GM18520 (cell line): ENCODE measurements at regions not wholly inside any gene's neighbourhood (a gene's known extent, or its start where the extent isn't known, plus 50 kb on each side); places are given as distances from the start of the nearest gene placed in this dataset.
"Not testable (repeated sequence)": the region's sequence is repeated elsewhere in the genome, so short reads cannot be mapped to it uniquely, and the experiment has no call there.

Experiments used
- ATAC-seq: cut with Tn5 transposase; IDR thresholded peaks from one replicate; pipeline ENCODE4 v1.9.1; 2021; ENCODE audit not compliant: unreplicated experiment

DNA sequence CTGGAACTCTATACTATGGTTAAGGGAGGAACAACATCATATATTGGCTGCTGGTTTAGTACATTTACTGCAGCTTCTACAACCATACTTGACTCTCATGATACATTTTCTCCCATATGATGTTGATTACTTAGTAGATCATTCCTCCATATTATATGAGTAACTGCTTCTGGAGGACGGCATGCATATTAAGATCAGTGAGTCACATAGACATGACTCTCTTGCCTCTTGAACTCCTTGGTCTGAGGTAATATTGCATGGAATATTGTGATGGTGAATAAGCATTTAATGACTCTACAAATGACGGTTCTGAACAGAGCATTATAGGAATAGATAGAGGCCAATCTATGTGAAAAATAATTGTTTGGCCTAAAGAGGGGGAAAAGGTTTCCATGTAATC, 418.8 kb upstream of the SPHKAP start:
- no peak for ATAC-seq

DNA sequence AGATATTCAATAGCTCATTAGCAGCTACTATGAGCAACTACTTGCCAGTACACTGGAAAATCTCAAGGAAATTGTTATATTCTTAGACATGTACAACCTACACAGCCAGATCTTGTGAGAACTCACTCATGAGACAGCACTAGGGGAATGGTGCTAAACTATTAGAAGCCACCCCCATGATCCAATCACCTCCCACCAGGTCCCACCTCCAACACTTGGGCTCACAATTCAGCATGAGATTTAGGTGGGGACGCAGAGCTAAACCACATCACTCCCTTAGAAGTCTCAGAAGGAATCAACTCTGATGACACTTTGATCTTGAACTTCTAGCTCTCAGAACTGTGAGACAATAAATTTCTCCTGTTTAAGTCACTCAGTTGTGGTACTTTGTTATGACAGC, 418.3 kb upstream of the SPHKAP start:
- ATAC-seq, result no peak

DNA sequence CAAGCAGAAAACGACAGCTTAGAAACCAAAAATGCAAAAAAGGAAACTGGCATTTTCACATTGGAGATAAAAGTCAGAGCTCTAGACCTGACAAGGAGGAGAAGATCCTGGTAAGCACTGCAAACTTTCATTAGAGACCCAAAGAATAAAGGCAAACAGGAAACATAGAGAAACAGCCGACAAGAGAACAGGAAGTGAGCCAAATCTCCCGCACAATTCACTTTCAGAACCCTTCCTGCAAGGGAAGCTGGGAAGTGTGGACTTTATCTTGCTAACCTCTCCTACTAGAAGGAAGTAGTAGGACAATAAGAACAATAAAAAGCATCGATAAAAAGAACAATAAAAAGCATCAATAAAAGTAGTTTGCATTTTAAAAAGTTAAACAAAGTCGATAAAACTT, 417.8 kb upstream of the SPHKAP start:
- no peak for ATAC-seq

DNA sequence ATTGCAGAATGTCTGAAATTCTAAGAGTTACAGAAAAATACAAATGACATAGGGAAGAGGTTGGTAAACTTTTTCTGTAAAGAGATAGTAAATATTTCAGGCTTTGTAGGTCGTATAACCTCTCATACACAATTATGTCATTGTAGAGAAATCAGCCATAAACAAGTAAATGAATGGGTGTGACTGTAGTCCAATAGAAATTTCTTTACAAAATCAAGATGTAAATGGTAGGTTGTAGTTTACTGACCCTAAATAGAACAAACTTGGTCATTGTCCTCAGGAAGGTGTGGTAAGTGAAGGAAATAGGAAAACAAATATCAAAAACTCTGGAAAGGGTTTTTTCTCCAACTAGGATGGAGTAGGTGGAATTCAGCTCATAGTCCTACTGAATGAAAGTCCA, 415.5 kb upstream of the SPHKAP start:
- no peak for ATAC-seq

DNA sequence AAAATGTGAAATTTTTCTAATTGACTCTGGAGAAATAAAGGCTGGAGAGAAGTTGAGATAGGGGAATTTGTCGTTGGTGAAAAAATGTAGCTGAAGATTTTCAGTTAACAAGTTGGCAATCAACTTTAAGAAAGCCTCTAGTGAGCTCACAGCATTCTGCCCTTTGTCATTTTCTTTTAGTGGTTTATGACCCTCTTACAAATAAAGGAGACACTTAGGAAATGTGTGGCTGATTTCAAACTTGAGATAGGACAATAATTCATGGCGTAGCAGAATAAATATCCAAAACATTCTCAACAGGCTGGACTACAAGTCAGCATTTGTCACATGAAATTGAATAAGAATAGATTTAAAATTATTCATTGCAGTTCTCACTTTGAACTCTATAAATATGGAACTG, 412.5 kb upstream of the SPHKAP start:
- ATAC-seq, result no peak

DNA sequence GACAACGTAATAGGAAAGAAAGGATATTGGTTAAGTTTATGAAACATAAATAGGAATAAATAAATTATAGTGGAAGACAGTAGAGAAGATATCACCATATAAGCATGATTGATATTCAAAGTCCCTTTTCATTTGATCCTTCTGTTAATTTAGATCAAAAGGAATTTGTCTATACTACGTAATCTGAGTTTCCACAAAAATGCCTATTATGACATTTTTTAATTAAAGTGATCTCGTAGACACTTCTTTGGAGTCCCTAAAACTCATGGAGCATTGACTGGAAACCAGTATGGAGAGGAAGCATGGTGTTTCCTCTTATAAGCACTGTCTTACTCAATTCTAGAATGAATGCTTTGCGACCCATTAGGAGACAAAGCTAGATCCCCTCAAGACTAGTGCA, 411.4 kb upstream of the SPHKAP start:
- no peak for ATAC-seq

DNA sequence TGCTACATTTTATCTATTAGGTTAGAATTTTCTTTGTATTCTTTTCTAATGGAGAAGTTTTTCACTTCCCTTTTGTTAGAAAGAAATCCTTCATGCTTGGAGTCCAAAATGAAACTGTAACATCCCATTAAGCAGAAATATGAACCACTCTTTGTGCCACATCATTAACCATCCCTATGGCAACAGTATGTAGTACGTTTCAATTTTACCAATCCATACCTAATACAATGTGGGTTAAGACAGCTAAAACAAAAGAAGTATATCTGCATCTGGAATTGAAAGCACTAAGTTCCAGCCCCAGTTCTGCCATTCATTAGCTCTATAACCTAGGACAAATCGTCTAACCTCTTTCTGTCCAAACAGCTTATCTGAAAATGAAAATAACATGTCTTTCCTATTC, 409.2 kb upstream of the SPHKAP start:
- ATAC-seq, result peak; percentile 91

DNA sequence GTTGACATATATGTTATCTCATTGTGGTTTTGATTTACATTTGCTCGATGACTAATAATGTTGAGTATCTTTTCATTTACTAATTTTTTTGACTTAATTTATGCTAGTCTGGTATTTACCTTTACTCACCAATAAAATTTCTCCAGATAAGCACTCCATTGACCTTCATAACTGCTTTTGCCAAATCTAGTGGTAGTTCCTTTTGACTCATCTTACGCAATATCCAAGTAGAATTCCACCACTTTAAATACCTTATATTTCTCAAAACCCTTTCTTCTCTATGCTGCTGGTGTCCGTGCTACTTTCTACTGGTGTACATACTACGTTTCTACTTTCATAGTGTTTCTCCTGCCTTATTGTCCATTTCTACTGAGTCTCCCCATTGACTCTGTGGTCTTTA, 407.6 kb upstream of the SPHKAP start:
- no peak for ATAC-seq

DNA sequence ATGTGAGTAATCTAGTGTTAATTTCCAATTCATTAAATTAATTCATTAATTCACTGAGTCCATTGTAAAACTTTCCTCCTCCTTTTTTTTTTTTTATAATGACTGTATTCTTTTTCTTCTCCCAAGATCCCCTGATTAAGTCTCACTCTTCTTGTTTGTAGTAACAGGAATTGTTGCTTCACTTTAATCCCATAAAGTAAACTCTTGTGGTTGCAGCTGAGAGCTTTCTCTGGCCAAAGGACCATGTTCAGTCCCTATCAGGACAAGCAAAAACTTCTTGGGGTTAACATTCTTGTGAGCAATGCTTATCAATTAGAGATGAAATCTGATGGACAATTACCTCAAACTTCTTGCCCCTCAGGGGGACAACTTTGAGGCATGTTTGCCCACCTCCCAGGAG, 400.2 kb upstream of the SPHKAP start:
- ATAC-seq, result no peak

DNA sequence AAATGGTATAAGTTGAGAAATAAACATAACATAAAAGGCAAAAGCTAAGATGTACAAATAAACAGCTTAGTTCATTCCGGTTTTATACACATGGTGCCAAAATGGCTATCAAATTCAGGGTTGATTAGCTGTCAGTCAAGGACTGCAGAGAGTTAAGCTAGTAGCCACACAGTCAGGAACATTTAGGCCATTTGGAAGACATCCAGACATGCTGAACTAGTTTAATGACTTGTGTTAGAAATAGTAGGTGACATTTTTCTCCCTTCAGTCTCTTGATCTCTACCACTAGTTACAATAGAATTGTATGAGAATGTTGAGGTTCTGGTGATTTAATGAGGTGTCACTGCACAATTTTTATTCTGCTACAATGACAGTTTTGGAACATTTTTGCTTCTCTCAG, 394.4 kb upstream of the SPHKAP start:
- ATAC-seq, result no peak

DNA sequence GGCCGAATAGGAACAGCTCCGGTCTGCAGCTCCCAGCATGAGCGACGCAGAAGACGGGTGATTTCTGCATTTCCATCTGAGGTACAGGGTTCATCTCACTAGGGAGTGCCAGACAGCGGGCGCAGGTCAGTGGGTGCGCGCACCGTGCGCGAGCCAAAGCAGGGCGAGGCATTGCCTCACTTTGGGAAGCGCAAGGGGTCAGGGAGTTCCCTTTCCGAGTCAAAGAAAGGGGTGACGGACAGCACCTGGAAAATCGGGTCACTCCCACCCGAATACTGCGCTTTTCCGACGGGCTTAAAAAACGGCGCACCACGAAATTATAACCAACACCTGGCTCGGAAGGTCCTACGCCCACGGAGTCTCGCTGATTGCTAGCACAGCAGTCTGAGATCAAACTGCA, 386.8 kb upstream of the SPHKAP start:
- not testable (repeated sequence) for ATAC-seq

DNA sequence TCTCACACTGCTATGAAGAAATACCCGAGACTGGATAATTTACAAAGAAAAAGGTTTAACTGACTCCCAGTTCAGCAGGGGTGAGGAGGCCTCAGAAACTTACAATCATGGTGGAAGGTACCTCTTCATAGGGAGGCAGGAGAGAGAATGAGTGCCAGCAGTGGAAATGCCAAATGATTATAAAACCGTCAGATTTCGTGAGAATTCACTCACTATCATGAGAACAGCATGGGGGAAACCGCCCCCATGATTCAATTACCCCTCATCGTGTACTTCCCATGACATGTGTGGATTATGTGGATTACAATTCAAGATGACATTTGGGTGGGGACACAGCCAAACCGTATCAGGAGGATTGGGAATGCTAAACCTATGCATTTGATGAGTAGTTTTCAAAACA, 380.3 kb upstream of the SPHKAP start:
- no peak for ATAC-seq

DNA sequence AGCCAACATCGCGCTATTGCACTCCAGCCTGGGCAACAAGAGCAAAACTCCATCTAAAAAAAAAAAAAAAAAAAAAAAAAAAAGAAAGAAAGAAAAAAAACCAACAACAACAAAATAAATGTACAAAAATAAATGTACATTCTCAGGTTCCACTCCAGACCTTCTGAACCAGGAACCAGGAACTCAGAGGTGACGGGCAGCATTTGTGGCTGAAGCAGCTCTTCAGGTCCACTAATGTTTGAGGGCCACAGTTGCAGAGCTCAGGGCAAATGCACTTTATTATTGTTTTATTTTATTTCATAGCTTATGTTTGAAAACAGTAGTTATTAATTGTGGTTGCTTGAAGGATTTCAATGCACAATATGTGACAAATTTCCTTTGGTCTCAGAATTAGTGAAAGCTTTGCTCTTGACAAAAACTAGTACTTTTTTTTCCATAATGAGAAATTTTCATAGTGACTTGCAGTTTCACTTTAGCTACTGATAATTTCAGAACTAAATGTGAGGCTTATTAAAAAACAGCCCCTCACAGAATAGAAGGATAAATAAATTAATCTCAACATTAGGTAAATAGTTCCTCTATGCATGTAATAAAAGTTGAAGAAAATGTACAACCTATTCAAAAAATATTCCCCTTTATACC, 378.4 kb upstream of the SPHKAP start:
- ATAC-seq, result no peak

DNA sequence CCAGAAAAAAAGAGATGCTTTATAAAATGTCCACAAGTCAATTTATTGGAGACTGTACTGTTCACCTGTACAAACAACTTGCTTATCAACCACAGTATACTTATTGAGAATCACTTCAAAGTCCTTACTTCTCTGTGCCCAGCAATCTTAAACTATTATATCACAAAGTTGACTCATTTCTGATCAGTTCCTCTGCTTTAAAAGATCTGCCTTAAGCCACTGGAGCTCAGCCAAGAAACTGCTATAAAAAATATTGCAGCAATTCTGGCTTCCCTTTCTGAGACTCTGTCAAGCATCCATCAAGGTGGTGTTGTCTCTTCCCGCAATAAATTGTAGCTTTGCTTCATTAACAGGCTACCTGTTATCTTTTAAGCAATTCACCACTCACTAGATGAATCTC, 375.2 kb upstream of the SPHKAP start:
- ATAC-seq, result no peak

DNA sequence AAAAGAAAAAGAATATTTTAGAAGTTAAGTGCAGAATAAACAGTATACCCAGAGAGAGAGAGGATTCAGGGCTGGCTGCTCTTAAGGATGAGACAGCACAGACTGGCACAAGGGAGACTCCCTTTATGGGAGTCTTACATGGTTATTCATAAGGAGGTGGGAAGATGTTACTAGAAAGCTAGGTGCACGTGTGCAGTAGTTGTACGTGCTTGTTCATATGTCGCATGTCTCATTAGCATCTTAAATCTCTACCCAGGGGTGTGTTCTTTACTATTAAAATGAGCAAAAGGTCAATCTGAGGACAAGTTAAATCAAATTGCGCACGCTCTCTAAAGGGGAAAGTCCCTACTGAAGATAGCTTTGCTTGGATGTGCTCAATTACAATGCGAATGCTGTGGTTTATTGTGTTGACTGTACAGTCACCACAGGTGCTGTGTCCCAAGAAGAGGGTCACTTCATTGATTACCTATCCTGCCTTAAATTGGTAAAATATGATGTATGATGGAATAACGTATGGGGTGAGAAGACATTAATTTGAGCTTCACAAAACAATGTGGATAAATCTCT, 368.0 kb upstream of the SPHKAP start:
- no peak for ATAC-seq

DNA sequence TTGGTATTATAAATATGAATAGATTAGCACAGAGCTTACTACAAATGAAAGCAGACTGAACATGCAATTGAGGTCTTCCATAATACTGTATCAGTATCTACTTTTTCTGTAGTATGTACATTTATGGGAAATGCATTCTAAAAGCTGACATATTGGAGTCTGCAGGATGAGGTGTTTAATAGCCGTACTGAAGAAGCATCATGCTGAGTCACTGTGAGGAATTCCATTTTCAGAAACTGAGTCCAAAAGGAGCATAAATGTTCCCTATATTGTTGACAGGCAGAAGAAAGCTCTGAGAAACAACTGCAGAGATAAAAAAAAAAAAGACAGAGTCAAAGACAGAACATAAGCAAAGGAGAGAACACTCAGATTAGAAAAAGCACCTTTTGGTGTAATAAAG, 366.7 kb upstream of the SPHKAP start:
- no peak for ATAC-seq

DNA sequence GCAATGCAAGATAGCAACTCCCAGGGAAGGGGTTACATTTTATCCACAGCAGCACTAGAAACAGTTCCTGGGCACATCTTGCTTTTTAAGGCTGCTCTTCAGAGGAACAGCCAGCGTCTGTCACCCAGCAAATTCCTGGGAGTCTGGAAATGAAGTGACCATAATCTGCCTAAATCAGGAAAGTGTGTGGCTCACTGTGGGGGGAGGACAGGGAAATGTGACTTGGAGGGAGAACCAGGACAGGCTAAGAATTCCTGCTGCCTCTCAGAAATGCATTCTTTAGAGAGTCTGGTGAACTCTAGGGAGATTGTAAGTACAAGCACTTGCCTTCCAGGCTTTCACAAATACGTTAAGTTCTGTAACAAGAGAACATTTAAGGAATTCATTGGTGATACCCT, 364.3 kb upstream of the SPHKAP start:
- ATAC-seq, result no peak

DNA sequence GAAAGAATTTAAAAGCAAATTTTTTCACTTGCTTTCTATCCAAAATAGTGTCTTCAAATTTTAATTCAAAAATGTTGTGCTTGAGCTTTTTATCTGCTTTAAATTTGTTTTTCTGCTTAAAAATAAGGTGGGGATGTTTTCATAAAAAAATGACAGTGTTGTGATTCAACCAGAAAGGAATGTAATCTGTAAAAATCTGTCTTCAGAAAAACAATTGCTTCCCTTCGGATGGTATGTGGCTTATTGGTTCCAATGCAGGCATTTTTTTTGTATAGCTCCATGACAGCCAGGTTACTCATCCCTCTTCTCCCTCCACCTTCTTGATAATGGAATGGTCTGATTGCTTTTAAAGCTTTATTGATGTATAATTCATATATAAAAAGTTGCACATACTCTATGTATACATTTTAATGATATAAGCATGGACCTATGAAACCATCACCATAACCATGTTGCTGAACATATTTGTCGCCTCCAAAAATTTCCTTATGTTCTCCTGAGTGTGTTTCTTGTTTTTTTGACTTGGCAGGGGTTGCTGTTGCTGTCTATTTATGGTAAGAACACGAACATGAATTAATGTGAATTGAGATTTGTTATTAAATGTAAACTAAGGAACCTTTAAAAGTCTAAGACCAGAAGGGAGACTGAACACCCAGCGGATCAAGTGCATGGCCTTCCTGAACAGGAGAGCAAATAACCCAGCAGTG, 363.7 kb upstream of the SPHKAP start:
- no peak for ATAC-seq

DNA sequence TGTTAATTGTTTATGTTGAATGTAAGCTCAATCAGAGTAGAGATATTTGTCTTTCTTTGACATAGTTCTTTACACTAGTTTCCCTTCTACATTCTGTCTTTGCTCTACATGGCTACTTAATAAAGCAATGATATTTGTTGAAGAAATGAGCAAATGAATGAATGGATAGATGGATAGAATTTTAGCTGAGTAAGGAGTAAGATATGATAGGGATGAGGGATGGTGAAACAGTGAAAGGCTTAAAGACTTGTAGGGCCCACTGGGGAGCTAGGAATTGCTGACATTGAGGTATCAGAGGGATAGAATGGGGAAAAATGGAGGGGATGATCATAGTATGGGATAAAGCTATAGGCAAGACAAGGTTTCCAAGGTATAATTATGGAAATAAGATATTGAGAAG, 361.6 kb upstream of the SPHKAP start:
- no peak for ATAC-seq

DNA sequence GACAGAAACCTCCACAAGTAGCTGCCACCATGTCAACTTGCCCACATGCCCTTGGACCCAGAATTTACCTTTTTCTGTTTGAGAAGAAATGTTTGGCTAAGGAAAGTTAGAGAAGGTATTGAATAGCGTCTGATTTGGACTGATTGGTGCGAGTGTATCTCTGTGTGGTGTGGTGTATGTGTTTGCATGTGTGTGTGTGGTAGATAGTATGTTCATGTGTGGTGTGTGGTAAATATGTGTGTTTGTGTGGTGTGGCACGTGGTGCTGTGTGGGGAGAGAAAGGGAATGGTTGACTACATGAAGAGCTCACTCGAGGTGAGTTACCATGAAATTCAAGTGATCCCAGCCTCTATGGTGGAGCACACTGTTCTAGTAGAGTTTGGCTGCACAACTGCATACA, 360.8 kb upstream of the SPHKAP start:
- ATAC-seq, result no peak

DNA sequence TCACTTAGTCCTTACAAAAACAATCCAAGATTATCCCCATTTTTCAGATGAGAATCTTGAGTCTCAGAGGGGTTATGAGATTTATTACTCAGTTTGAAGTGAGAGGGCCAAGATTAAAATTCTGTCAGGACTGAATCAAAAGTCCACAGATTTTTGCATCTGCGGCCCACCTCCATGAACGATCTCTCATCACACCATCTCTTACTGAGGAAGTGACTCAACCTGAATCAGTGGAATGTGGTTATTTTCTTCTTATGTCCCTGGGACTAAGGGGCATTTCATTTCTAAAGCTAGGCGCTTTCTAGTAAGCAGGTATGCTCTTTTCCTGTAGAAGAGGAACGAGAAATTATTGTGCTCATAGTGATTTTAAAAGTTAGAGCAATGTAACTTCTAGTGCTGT, 360.3 kb upstream of the SPHKAP start:
- ATAC-seq, result no peak

DNA sequence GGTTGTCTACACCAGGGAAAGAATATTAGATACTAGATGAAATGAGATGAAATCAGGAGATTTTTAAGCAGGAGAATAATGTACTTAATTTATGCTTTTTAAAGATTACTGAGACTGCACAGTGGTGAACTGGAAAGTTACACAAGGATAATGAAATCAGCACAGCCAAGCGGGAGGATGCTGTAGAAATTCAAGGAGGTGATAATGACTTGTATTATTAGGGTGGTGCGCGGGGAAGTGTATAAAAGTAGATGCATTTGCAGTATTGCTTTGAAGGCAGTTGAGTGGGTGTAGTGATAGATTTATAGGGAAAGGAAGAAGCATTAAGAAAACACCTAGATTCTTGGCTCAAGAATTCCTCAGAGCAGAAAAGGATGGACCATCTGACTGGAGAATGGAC, 359.5 kb upstream of the SPHKAP start:
- ATAC-seq, result no peak

DNA sequence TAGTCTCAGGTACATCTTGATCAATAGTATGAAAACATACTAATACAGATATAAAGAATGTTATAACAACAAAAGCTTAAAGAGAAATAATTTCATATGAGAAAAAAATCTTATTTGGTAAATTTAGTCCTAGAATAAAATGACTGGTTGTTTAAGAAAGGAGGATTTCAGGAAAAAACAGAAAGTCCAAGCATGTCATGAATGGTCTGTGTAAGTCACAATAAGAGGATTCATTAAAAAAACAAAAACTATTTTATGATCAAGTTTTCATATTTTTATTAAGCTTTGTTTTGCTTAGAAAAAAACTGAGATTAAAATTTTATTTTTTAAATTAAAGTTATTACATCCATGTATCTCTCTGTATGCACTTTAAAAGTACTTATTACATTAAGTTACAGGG, 353.9 kb upstream of the SPHKAP start:
- ATAC-seq, result no peak
